HS-27A (cell line): ENCODE measurements at regions not wholly inside any gene's neighbourhood (a gene's known extent, or its start where the extent isn't known, plus 50 kb on each side); places are given as distances from the start of the nearest gene placed in this dataset.
"Not testable (repeated sequence)": the region's sequence is repeated elsewhere in the genome, so short reads cannot be mapped to it uniquely, and the experiment has no call there.

Source experiments
- DNase-seq: peaks from one replicate; pipeline ENCODE4 v3.0.0-alpha.2; 2012; ENCODE audit warnings: low read depth, missing footprints

DNA sequence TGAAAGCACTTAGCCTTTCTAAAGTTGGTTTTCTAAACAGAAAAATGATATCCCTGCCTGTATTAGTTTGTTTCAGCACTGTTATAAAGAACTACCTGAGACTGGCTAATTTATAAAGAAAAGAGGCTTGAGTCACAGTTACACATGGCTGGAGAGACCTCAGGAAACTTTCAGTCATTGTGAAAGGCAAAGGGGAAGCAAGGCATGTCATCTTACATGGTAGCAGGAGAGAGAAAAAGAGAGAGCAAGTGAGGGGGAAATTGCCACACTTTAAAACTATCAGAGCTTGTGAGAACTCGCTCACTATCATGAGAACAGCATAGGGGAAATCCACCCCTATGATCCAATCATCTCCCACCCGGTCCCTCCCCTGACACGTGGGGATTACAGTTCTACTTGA is 64.9 kb downstream of the FAM170A start:
- DNase-seq, result no peak

DNA sequence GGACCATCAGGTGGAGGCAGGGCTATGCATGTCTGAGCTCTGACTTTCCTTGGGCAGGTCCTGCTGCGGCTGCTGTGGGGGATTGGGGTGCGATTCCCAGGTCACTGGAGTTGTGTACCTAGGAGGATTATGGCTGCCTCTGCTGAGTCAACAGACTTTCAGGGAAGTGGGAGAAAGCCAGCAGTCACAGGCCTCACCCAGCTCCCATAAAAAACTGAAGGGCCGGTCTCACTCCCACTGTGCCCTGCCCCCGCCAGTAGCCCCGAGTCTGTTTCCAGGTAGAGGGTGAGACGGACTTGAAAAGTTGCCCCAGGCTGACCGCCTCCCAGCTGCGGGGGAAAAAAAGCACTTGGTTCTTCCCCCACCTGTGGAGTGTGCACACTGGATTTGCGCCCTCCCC is 76.7 kb downstream of the FAM170A start:
- DNase-seq, result no peak

DNA sequence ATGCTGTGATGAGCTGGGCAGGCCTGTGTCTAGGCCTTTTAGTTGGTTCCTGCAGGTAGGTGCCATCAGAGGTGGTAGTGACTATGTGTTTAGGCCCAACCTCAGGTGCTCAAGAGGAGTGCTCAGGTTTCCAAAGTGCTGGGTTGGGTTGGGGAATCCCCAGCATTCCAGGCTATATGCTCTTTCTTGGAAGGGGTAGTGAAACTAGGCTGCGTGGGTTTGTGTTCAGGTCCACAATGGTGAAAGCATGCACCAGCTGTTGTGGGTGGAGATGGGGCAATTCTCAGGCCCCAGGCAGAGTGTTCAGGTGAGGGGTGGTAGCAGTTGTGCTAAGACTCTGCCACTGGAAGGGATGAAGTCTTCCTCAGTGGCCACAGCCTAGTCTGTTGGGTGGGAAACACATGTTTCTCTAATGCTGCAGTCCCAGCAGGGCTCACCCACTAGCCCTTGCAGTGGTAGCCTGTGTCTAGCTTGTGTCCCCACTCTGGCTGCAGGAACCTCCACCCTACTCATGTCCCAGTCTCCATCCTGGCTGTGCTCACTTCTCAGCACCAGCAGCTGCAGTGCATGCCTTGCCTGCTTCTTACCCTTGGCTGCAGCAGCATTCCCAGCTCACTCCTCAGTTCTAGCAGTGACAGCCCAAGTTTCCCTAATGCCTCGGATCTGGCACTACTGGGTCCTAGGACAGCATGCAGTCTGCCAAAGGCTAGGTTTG is 78.9 kb downstream of the FAM170A start:
- no peak for DNase-seq

DNA sequence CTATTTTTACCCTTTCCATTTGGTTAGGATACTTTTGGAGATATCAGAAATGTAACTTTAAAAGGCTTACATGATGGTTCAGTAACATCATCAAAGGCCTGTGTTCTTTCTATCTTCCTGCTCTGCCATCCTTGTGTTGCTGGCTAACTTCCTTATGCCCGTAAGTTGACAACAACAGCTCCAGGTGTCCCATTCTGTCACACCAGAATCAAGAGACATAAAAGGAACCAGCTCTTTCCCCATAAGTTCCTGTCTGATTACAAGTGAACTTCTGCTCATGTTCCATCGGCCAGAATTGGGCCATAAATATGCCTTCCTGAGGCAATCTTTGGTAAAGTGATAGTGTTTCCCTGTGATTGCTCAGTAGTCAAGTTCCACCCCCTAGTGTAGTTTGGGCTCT is 92.4 kb downstream of the FAM170A start:
- DNase-seq, result no peak

DNA sequence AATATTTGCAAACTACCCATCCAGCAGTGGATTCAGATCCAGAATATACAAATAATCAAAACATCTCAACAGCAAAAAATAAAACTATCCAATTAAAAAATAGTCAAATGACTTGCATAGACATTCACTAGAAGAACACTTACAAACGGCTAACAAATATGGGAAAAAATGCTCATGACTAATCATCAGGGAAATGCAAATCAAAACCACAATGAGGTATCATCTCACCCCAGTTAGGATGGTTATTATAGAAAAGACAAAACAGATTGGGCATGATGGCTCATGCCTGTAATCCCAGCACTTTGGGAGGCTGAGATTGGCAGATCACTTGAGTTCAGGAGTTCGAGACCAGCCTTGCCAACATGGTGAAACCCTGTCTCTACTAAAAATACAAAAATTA is 95.9 kb downstream of the FAM170A start:
- DNase-seq, result not testable (repeated sequence)

DNA sequence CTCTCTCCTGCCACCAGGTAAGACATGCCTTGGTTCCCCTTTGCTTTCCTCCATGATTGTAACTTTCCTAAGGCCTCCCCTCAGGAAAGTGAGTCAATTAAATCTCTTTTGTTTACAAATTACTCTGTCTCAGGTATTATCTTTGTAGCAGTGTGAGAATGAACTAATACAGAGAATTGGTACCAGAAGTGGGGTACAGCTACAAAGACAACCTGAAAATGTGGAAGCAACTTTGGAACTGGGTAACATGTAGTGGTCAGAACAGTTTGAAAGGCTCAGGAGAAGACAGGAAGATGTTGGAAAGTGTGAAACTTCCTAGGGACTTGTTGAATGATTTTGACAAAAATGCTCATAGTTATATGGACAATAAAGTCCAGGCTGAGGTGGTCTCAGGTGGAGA is 97.2 kb downstream of the FAM170A start:
- no peak for DNase-seq

DNA sequence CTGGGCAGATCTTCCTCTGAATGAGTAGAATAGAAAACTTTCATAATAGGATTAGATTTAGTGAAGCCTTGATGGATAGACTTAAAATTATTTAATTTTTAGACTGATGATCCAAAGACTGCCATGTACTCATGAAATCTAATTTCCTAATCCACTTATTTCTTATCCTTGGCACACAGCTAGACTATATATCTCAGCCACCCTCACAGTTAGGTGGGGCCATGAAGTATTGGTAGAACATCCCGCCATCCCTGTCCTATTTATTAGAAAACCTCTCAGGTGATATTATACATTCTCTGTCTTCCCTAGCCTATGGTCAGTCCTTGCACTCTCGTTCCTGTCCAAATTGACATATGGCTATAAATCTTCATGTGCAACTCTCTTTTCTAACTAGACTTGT is 110.9 kb downstream of the FAM170A start:
- no peak for DNase-seq

DNA sequence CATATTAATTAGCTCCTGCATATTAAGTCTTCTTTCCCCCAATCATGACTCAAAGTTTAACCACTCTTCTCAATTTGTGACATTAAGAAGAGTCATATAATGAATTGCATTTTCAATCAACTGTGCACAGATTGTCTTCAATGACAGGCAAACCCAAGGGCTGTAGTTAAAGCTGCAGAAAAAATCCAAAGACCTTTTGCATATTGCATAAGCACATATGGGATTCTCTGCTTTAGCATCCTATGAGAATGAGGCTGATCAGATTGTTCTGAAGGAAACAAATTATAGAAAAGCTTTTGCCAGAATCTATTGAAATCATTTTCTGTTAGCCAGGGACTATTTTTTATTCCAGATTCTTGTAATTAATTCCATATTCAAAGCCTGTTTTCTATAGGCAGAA is 112.3 kb downstream of the FAM170A start:
- no peak for DNase-seq

DNA sequence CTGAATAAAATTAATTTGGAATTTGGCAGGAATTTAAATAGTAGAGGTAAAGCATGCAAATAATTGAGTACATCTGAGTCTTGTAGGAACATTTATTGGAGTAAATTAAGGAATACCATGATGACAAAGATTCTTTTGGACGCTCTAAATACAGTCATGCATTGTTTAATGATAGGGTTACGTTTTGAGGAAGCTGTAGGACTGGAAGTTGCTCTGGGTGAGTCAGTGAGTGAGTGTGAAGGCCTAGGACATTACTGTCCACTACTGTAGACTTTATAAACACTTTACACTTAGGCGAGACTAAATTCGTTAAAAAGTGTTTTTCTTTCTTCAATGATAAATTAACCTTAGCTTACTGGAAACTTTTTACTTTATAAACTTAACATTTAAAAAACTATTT is 113.0 kb downstream of the FAM170A start:
- no peak for DNase-seq

DNA sequence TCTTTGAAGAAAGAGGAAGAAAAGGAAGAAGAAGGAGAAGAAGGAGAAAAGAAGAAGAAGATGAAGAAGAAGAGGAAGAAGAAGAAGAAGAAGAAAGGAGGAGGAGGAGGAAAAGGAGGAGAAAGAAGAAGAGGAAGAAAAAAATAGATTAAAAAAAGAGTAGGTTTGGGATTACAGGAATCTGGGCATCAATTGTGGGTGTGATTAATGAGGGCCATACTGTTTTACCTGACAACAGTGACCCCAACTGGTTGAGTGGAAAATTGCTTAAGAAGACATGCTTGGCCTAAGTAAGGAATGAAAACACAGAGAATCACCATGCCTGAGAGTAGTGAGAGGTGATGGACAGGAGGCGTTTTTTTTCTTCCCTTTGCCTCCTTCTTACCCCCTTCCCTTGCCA is 114.6 kb downstream of the FAM170A start:
- DNase-seq, result no peak

DNA sequence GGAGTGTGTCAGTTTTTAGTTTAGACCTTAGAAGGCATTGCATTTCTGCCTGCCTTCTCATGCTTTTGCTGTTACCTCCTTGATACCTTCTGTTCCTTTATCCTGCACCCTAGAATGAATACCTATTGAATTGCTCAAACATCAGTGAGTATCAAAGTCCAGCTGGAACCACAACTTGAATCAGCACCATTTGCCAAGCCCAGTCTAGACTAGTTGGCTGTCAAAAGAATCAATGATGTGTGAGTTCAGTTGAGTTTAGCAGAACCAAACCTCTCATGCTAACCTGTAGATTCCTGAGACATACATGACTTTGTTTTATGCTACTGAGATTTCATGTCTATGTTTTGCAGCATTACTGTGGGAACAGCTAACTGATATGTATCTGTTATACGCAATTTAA is 116.6 kb downstream of the FAM170A start:
- DNase-seq, result no peak

DNA sequence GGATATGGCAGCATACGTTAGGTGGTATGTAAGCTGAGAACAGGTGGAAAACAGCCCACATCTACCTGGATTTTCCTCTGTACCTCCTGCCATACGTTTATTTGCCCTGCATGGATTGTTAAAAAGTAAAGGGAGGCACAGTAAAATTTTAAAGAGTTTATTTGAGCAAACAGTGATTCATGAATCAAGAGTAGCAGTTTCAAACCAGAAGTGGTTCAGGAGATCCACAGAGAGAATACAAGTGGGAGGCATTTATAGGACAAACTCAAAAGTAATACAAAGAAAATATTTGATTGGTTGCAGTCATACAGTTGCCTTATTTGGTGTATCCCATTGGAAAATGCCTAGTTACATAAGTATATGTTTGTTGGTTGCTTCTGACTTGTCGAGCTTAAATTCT is 117.6 kb downstream of the FAM170A start:
- no peak for DNase-seq

DNA sequence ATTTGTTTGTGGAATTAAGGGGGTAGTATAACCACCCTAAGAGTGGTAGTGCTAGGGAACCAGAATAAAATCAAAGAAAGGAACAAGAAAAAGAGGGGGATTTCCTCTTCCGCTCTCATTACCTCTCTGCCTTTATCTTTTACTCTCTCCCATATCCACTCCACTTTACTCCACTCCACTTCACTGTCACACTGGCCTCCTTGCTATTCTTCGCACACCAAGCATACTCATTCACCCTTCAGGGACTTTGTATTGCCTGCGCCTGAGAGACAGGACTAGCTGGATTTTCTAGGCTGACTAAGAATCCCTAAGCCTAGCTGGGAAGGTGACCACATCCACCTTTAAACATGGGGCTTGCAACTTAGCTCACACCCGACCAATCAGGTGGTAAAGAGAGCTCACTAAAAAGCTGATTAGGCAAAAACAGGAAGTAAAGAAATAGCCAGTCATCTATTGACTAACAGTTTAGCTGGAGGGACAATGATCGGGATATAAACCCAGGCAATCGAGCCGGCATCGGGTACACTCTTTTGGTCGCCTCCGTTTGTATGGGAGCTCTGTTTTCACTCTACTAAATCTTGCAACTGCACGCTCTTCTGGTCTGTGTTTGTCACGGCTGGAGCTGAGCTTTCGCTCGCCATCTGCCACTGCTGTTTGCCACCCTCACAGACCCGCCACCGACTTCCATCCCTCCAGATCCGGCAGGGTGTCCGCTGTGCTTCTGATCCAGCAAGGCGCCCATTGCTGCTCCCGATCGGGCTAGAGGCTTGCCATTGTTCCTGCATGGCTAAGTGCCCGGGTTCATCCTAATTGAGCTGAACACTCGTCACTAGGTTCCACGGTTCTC is 121.8 kb downstream of the FAM170A start:
- no peak for DNase-seq

DNA sequence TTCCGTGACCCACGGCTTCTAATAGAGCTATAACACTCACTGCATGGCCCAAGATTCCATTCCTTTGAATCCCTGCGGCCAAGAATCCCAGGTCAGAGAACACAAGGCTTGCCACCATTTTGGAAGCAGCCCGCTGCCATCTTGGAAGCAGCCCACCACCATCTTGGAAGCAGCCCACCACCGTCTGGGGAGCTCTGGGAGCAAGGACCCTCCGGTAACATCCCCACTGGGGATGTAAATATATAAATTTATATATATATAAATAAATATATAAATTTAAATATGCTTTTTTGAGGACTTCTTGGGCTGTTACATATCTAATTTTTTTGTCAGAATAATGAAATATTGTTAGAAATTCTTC is 122.4 kb downstream of the FAM170A start:
- no peak for DNase-seq

DNA sequence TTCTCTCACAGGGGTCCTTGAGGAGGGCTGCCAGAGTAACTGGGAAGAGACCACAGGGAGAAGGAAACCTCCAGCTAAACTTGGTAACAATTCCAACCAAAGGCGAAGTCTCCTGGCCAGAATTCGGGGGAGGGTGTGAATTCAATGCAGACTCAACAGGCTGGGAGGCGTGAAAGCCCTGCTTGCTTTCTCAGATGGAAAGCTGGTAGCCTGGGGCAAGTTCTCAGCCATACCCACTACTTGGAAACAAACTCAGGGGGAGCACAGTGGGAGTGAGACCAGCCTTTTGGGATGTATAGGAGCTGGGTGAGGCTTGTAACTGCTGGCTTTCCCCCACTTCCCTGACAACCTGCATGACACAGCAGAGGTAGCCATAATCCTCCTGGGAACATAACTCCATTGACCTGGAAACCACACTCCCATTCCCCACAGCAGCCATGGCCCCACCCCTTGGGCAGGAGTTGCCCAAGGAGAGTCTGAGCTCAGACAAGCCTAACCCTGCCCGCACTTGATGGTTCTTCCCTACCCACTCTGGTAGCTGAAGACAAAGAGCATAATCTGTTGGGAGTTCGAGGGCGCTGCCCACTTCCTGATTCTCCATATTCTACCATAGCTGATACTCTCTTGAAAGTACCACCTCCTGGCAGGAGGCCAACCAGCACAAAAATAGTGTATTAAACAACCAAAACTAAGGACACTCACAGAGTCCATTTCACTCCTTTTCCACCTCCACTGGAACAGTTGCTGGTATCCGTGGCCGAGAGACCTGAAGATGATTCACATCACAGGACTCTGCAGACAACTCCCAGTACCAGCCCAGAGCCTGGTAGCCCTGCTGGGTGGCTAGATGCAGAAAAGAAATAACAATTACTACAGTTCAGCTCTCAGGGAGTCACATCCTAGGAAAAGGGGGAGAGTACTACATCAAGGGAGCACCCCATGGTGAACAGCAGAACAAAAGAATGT is 123.8 kb downstream of the FAM170A start:
- no peak for DNase-seq

DNA sequence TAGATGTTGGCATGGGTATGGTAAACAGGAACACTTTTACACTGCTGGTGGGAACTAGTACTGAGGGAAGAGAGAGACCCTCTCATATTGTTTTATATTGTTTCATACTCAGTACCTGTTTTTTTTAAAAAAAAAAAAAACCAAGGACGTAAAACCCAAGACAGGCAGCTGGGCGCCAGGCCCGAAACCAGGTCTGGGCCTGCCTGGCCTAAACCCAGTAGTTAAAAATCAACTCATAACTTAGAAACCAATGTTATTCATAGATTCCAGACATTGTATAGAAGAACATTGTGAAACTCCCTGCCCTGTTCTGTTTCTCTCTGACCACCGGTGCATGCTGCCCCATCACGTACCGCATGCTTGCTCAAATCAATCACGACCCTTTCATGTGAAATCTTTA is 125.5 kb downstream of the FAM170A start:
- DNase-seq, result not testable (repeated sequence)

DNA sequence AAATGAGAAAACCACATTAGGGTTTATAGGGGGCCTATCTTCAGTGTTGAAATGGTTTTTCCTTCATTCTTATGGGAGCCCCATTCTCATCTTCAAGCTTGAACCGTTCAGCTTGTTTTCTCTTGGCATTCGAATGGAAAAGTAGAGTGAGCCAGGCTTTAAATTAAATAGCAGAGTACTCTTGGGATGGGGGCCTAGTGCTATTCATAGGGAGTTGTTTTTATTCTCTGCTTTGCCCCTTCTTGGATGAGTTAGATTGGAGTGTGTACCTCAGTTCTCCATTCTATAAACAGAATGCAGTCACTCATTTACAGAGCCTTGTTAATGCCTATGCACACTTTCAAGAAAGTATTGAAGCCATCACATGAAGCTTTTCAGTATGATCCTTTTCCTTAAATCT is 127.9 kb downstream of the FAM170A start:
- DNase-seq, result no peak

DNA sequence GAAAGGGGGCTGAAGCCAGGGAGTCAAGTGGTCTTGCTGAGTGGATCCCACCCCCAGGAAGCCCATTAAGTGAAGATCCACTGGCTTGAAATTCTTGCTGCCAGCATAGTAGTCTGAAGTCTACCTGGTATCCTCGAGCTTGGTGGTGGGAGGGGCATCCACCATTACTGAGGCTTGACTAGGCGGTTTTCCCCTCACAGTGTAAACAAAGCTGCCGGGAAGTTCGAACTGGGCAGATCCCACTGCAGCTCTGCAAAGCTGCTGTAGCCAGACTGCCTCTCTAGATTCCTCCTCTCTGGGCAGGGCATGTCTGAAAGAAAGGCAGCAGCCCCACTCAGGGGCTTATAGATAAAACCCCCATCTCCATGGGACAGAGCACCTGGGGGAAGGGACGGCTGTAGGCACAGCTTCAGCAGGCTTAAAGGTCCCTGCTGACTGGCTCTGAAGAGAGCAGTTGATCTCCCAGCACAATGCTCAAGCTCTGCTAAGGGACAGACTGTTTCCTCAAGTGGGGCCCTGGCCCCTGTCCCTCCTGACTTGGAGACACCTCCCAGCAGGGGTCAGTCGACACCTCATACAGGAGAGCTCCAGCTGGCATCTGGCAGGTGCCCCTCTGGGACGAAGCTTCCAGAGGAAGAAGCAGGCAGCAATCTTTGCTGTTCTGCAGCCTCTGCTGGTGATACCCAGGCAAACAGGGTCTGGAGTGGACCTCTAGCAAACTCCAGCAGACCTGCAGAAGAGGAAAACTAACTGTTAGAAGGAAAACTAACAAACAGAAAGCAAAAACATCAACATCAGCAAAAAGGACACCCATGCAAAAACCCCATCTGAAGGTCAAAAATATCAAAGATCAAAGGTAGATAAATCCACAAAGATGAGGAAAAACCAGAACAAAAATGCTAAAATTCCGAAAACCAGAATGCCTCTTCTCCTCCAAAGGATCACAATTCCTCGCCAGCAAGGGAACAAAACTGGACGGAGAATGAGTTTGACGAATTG is 140.6 kb downstream of the FAM170A start:
- not testable (repeated sequence) for DNase-seq

DNA sequence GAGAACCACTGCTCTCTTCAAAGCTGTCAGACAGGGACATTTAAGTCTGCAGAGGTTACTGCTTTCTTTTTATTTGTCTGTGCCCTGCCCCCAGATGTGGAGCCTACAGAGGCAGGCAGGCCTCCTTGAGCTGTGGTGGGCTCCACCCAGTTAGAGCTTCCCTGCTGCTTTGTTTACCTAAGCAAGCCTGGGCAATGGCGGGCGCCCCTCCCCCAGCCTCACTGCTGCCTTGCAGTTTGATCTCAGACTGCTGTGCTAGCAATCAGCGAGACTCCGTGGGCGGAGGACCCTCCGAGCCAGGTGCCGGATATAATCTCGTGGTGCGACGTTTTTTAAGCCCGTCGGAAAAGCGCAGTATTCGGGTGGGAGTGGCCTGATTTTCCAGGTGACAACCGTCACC is 150.8 kb downstream of the FAM170A start:
- DNase-seq, result not testable (repeated sequence)

DNA sequence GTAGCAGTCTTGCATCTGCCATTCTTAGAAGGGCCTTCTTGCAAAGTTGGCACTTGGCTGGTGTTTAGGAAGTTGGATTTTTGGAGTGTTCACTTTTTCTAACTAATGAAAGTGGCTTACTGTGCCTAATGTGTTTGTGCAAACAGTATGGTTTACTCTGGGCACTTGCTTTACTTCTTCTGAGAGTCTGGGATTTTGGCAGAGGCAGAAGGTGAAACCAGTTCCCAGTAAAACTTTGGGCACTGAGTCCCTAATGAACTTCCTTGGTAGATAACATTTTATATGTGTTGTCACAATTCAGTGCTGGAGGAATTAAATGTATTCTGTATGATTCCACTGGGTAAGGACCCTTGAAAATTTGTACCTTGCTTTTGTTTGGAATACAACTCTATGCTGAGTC is 155.7 kb downstream of the FAM170A start:
- no peak for DNase-seq

DNA sequence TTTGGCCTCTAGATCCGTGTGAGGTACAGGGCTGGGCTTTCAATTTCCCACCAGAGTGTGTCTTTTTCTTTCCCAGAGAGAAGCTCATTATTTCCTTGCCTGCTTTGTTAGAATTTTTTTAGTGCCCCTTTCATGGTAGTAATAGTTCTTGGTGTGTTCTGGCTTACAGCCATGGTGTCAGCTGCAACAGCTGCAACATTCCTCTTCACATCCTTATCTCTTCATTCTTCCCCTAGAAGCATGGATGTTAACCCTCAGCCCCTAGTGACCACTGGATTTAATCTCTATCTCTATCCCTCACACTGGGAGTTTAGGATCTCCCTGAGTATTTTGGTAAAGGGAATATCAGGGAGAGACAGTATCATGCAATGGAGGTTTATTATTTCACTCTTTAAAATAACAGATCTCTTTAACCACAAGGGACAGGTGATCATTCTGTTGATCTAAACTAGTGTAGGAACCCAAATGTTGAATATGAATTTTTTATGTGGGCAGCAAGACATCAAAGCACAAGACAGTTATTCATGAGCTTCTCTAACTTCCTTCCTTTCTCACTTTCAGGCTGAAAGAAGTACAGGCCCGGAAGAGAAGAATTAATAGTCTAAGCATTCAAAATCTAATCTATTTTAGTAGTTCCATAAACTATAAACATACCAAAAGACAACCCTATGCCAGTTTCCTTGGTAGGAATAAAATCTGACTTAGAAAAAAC is 160.2 kb downstream of the FAM170A start:
- DNase-seq, result no peak
